LNCaP clone FGC (cell line): ENCODE measurements at regions not wholly inside any gene's neighbourhood (a gene's known extent, or its start where the extent isn't known, plus 50 kb on each side); places are given as distances from the start of the nearest gene placed in this dataset.

Source experiments
- DNase-seq: peaks from one replicate; pipeline ENCODE4 v3.0.0-alpha.2; 2011; ENCODE audit warnings: low read depth
- H3K4me3 ChIP-seq: 2 replicates; pipeline ENCODE4 v1.5.1; 2011; ENCODE audit warnings: mild to moderate bottlenecking, low read depth, low read length, control low read depth
- TF ChIP-seq, protein P1 (sequence below): IDR thresholded peaks from 2 replicates; pipeline ENCODE4 v1.5.1; 2012; ENCODE audit warnings: mild to moderate bottlenecking; ENCODE audit not compliant: control insufficient read depth, insufficient read depth; ENCODE audit errors: extremely low read depth

DNA sequence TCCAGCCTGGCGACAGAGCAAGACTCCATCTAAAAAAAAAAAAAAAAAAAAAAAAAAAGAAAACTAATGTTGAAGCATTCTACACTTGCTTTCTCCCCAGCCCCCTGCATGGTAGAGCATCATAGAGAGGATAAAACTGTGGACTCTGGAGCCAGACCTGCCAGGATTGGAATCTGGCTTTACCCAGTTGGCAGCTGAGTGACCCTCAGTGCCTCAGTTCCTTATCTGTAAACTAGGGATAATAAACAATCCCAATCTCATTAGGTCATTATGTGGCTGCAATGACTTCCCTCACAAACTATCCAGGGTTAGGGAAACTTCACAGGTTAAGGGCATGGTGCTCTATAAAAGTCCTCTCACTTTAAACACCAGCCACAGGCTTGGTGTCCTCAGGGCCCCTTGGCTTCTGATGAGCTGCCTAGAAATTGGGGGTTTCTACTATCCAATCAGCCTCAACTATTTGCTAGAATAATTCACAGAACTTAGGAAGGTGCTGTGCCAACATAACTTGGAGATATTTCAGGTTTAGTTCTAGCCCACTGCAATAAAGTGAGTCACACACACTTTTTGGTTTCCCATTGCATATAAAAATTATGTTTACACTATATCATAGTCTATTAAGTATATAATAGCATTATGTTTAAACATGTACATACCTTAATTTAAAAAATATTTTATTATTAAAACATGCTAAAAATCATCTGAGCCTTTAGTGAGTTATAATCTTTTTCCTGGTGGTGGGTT is 180.5 kb upstream of the B3GALT2 start:
- DNase-seq: no peak
- TF ChIP-seq, protein P1, sequence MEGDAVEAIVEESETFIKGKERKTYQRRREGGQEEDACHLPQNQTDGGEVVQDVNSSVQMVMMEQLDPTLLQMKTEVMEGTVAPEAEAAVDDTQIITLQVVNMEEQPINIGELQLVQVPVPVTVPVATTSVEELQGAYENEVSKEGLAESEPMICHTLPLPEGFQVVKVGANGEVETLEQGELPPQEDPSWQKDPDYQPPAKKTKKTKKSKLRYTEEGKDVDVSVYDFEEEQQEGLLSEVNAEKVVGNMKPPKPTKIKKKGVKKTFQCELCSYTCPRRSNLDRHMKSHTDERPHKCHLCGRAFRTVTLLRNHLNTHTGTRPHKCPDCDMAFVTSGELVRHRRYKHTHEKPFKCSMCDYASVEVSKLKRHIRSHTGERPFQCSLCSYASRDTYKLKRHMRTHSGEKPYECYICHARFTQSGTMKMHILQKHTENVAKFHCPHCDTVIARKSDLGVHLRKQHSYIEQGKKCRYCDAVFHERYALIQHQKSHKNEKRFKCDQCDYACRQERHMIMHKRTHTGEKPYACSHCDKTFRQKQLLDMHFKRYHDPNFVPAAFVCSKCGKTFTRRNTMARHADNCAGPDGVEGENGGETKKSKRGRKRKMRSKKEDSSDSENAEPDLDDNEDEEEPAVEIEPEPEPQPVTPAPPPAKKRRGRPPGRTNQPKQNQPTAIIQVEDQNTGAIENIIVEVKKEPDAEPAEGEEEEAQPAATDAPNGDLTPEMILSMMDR: no peak
- no peak overlapping the region for H3K4me3 ChIP-seq

DNA sequence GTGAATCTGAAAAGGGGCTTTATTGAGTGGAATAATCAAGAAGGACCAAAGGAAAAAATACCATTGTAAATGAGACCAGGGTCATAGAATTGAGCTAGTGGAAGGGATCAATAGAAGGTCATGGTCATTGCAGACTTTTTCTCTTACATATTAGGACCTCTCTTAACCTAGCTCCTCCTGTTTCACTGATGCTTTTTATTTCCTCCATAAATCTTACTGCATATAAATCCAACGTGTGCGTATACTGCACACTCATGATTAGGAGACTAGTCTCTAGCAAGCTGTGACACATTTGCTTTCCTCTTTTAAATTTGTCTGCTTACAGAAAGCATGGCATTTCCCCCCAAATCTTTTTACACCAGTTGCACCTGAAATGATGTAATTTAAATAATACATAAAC is 179.6 kb upstream of the B3GALT2 start:
- TF ChIP-seq, protein P1: no peak
- H3K4me3 ChIP-seq: no peak overlapping the region
- DNase-seq: no peak

DNA sequence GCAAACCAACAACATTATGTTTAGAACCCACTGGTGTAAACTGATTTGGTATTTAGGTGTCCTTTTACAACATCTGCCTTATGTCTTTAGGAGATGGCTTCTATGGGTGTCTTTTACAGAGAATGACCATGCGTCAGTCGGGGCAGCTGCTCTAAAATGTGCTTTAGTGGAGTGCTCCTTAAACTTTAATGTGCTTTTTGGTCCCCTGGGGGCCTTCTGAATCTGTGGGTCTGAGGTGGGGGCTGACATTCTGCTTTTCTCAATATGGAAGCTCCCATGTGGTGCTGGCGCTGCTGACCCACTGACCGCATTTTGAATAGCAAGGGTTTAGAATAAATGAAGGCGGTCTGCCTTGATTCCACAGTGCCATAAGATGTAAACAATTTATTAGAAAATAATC is 173.2 kb upstream of the B3GALT2 start:
- H3K4me3 ChIP-seq: no peak overlapping the region
- TF ChIP-seq, protein P1: no peak
- no peak for DNase-seq

DNA sequence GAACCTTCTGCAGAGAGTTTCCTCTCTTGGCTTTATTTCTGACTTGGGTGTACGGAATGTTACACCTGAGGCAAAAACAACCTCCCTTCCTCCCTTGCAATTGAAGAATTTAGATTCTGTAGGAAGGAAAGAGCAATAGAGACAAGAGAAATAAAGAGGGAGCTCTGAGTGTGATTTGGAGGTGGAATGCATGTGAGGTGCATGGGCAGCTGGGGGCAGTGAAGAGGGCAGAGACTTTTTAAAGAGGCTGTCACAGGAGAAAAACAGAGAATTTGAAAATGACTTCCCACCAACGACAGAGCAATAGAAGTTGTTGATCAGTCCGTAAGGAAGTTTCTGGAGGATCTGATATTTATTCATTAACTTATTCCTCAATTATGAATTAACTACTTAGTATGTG is 172.0 kb upstream of the B3GALT2 start:
- no peak overlapping the region for H3K4me3 ChIP-seq
- no peak for DNase-seq
- TF ChIP-seq, protein P1: no peak

DNA sequence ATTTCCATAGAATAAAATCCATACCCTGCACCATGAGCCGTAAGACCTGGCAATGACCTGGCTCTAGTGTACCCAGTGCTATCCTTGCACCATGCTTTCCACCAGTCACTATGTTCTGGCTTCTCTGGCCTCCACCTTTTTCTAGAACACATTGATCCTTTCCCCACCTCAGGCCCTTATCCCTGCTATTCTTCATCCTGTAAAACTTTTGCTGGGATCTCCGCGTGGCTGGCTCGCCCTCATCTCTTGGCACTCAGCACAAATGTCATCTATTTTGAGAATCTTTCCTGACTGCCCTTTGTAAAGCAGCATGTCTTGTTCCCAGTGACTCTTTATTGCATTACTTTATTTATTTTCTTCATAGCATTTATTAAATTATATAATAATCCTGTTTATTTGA is 169.8 kb upstream of the B3GALT2 start:
- H3K4me3 ChIP-seq: no peak overlapping the region
- TF ChIP-seq, protein P1: no peak
- DNase-seq: no peak

DNA sequence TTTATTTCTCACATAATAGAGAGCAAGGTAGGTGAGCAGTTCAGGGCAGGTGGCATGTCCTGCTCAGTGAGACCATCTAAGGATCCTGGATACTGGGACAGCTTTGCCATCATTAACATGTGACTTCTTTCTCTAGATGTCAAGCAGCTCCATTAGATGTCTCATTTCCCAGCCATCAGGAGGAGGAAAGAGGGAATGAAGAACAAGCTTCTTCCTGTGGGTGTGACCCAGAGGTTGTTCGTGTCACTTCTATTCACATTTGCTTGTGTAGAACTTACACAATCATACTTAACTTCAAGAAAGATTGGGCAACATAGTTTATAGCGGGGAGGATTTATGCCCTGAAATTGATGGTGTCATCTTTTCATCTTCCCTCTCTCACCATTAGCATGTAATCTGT is 169.2 kb upstream of the B3GALT2 start:
- TF ChIP-seq, protein P1: no peak
- H3K4me3 ChIP-seq: no peak overlapping the region
- DNase-seq: no peak

DNA sequence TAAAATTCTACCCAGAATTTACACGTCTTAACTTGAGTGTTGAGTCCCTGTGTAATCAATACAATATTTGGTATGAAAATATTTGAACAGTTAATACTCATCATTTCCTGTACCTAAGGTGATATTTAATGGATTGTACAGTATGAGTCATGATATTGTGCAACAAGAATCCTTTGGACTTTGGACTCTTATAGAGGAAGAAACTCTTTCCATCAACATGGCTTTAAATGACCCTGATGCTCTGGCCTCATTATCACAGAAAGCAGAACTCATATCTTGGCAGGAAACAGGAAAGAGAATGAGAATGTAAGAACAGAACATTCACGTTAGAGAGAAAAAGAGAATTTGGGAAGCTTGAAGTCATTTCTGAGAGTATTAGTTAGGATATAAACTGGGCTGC is 168.8 kb upstream of the B3GALT2 start:
- no peak for DNase-seq
- TF ChIP-seq, protein P1: no peak
- no peak overlapping the region for H3K4me3 ChIP-seq
